SU-DHL-6 (cell line): ENCODE measurements at regions not wholly inside any gene's neighbourhood (a gene's known extent, or its start where the extent isn't known, plus 50 kb on each side); places are given as distances from the start of the nearest gene placed in this dataset.

ENCODE experiments used
- EZH2phosphoT487 ChIP-seq: fragments of 200-600 bp; sonication (generic), shearing (Covaris generic); conservative IDR thresholded peaks from 2 replicates; pipeline ENCODE4 v1.6.1; 2018; ENCODE audit warnings: mild to moderate bottlenecking, antibody characterized with exemption, low read length, moderate library complexity, mixed read lengths
- TF ChIP-seq, protein P1 (sequence below): fragments of 200-600 bp; sonication (generic); IDR thresholded peaks from one replicate; pipeline ENCODE4 v1.5.1; 2017; ENCODE audit warnings: antibody characterized with exemption, mild to moderate bottlenecking, low read length, moderate library complexity; ENCODE audit not compliant: insufficient read depth, poor library complexity, severe bottlenecking

- TF ChIP-seq, protein P1, sequence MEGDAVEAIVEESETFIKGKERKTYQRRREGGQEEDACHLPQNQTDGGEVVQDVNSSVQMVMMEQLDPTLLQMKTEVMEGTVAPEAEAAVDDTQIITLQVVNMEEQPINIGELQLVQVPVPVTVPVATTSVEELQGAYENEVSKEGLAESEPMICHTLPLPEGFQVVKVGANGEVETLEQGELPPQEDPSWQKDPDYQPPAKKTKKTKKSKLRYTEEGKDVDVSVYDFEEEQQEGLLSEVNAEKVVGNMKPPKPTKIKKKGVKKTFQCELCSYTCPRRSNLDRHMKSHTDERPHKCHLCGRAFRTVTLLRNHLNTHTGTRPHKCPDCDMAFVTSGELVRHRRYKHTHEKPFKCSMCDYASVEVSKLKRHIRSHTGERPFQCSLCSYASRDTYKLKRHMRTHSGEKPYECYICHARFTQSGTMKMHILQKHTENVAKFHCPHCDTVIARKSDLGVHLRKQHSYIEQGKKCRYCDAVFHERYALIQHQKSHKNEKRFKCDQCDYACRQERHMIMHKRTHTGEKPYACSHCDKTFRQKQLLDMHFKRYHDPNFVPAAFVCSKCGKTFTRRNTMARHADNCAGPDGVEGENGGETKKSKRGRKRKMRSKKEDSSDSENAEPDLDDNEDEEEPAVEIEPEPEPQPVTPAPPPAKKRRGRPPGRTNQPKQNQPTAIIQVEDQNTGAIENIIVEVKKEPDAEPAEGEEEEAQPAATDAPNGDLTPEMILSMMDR = no peak
- no peak for TF ChIP-seq EZH2phosphoT487
Measured at GRCh38 chr3:162738784-162739183, 1242.2 kb downstream of the OTOL1 start.
